Left renal cortex interstitium (tissue), 4 donors: ENCODE measurements at regions not wholly inside any gene's neighbourhood (a gene's known extent, or its start where the extent isn't known, plus 50 kb on each side); places are given as distances from the start of the nearest gene placed in this dataset.

Source experiments
- DNase-seq, 4 donors: peaks; one replicate each; pipeline ENCODE4 v3.0.0-alpha.2; 2013; ENCODE audit warnings: low read depth in 4 of 4, low spot score in 2 of 4, missing footprints in 1 of 4

DNA sequence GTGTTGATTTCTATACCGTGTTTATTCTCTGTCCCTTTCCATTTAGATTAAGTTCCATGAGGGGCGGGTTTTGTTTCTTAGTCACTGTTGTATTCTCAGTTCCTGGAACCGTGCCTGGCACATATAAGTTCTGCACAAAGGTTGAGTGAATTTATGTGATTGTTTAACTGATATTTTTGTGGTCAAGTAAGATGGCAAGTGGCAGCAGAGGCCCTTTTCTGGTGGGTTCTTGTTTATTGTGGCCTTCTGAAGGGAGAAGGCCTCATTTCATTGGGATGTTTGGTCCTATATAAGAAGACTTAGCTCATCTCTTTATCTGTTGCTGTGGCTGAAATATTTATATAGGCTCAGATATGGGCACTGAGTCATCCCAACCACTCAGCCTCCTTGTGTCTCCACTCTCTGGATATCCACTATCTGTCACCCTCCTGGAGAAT is 262.5 kb downstream of the PSAT1 start:
- no peak for DNase-seq

DNA sequence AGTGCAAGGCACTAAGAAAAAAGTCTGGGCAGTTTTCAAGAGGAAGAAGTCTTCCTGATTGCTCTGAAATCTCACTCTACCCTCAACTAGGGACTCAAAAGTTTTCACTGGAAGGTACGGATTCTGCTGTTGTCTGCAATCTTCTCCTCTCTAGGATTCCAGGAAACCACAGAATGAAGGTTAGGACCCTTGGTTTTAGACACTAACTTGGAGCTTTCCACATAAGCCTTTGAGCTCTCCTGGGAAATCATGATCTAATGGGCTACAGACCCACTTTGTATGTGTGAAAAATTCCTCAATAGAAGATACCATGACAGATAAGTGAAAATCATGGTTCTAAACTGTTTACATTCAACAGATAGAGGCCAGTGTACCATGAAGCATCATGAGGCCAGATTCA is 265.1 kb downstream of the PSAT1 start:
- no peak for DNase-seq

DNA sequence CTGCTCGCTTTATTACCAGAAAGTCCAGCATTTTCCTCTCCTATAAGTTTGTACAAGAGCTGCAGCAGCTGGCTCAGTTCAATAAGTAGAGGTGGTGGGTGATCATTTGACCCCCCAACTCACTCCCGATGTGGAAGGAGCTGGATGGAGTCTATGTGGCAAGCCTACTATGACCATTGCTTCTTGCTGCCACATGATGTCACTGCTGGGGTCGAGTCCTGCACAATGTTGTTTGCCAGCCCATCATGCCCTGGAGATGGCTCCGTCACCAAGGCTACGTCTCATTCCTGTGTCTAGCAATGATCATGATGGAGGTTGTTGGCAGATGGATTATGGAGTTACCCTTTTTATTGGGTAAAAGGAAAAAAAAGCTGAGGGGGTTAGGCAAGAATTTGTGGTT is 266.3 kb downstream of the PSAT1 start:
- DNase-seq = no peak

DNA sequence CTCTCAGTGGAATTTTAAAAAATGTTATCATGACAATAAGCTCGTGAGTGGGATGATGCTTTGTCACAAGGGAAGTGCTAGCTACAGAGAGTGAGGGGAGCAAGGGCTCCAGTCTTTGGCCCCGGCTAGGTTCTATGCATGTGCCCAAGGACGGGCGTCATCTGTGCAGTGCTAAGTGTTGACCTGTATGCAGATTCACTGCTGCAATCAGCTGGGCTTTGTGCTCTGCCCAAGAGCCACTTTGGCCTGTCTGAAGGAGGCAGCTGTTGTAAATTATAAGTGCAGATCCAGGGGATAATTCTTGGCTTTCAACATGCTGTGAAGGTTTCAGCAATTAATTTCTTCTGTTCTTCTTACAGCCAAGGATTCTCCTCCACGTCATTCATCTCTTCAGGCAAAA is 268.6 kb downstream of the PSAT1 start:
- no peak for DNase-seq

DNA sequence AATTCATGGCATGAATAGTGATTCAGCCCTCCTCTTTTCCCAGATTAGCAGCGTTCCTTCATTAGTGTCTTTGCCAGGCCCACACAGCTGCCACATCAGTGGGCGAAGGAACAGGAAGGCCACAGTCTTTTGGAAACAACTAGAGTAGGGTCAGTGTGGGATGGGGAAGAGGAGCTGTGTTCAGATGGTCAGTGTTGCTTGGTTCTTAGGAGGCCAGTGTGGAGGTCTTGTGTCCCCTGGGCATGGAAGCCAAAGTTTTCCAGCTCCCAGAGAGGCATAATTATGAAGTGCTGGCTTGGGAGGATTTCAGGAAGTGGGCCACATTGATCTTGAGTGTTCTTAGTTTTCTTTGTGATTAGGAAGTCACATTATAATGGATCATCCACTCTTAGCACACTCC is 269.6 kb downstream of the PSAT1 start:
- DNase-seq = no peak

DNA sequence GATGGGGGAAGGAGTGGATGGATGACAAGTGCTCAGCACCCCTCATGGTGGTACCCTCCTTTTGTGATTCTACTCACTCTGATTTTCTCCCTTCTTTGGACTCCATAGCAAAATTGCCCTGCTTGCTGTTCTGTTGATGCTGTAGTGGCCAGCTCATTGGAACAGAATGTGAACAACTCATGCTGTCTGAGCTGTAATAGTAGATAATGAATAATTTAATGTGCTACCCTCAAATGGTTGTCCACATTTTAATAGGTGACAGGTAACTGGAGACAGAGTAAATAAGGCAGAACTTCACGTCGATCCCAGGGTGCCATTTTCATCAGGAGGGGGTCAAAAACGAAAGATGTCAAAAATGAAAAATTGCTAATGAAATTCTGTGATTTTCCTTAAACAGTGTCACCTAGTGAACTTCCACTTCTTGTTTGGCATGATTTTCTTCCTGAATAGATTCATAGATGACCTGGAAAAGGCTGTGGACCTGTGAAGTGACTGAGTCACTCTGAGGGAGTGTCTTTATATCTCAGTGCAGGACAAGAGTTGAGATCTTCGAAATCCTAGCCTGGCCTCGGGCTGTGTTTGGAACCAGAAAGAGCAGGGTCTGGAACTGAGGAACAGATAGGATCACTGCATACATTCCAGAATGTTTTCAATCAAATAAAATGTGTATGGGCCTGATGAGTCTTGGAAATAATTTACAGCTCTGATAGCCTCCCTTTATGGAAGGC is 270.2 kb downstream of the PSAT1 start:
- no peak for DNase-seq

DNA sequence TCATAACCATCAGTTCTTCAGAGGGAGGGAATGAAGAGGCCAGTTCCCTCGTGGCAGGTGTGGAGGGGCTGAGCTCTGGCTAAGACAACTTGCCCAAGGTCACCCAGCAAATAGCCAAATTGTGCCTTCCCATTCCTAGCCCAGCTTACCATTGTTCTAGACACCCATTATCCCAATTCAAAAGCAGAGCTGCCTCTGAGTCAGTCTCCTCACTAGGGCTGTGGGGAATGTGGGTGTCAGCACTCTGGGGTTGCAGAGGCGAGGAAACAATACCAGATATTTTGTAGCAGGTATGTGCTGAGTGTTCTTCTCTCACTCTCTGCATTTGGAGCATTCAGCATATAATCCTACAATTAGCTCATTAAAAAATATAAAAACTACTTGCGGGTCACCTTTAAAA is 270.8 kb downstream of the PSAT1 start:
- no peak for DNase-seq

DNA sequence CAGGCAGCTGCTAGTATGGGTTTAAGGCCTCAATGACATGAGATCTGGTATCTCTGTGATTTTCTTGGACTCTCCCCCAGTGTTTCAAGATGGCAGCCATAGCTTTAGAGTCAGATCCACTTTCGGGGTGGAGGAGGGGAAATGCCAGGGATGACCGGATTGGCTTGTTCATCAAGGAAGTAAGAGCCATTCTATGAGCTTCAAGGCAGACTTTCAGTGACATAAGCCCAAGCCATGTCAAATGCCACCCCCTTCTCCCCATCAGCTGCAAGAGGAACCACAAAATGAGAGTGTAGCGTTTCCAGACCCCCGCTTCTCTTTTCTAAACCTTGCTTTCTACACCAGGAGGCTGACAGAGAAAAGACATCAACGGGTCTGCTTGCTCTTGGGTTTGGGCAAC is 271.8 kb downstream of the PSAT1 start:
- no peak for DNase-seq

DNA sequence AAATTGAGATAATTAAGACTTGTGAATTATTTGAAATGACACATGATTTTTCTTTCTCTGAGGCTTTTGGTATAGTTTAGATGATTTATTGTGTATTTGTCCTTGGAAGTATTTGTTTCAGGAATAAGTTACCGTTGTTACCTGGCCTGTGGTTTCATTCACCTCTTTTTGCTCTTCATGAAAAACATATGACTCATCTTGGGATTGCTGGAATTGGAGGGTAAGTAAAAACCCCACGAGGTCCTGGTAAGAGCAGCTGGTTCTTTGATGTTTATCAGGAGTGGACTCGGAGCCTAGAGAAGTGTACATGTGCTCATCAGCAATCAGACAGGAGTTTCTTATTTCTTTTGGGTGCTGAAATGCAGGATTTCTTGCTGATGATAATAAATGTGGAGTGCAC is 275.3 kb downstream of the PSAT1 start:
- no peak for DNase-seq

DNA sequence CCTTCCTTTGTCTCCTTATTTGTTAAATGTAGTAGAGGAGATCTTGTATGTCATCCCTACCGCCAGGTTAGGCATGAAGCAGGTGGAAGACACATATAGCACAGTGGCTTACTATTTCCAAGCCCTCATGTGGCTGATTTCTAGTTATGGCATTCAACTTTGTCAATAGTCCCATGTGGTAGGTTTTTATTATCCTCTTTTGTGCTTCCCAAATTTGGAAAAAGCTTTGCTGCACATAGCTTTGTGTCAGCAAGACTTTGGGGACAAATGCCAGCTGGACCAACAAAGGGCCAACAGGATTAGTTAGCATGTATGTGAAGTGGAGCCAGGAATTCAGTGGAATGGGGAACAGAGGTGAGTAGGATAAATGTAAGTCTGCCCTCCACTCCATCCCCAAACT is 276.3 kb downstream of the PSAT1 start:
- DNase-seq = no peak

DNA sequence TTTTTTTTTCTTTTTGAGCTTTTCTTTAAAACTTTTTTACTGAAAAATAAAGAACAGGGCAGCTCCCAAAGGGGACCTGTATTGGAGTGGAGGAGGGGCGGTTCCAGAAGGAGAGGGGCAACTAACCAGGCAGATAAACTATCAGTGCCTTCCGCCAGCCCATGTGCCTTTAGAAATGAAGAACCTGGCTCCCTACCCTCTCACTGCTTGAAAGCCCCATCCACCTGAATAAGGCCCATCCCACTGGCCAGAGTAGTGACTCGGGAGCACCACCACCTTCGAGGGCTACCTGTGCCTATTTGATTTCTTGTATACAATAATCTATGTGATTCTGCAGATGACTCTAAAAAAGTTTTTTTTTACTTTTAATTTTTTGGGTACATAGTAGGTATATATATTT is 276.7 kb downstream of the PSAT1 start:
- DNase-seq = no peak

DNA sequence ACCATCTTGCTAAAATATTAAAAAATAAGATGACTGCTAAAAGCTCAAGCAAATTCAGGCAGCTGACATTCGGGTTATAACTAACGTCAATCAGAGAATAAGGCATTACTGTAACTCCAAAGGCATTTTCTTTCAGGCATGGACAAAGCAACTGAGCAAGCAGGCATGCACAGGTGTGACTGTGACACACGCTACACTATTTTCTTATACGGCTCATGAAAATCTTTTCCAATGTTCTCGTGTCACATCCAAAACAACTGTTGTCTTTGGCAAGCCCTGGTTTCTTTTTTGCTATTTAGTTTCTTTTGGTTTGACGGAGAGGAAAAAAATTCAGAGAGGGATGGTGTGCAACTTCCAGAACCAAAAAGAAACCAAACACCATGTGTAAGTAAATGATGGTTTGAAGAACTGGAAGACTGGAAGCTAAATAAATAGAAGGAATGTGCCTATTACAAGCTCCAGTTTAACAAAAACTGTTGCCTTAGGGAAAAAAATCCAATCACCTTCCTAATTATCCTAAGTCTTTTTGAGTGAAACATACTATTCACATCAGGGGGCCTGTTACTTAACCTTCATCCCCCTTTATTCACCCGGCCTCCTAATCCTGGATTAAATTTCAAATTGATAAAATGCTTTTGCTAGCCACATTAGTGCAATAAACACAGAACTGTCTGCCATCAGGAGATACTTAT is 277.6 kb downstream of the PSAT1 start:
- peak in 1 of 4 donors; percentile 21 for DNase-seq

DNA sequence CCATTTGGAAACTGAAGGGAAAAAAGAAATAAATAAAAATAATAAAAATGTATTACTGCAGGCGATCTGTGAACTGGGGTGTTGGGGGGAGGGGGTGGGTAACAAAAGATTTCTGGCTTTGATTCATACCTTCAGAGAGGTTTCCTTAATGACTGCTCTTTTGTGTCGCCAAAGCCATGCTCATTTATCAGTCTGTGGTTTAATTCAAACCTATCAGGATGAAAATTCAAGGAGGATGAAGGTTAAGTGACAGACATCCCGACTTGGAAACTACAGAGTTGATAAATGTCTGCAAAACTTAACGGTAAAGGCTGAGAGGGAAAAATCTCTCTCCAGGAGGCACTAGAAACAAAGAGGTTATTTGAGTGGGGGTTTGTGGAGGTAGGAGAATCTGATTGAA is 278.2 kb downstream of the PSAT1 start:
- DNase-seq = no peak

DNA sequence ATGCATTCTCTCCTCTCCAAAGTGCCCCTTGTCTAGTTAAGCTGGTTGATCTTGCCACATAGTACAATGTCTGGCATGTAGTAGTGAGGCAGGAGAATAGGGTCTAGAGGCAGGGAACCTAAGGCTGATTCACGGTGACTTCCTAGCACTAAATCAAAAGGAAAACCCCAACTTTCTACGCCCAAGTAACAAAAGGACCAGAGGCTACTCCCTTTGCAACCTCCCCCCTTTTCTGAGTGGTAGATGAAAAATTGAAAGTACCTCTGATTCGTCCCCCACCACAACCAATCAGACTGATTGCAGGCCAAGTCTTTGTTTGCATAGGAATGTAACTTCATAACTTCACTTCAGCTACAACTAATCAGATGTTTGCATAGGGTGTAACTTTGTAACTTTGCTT is 278.8 kb downstream of the PSAT1 start:
- no peak for DNase-seq

DNA sequence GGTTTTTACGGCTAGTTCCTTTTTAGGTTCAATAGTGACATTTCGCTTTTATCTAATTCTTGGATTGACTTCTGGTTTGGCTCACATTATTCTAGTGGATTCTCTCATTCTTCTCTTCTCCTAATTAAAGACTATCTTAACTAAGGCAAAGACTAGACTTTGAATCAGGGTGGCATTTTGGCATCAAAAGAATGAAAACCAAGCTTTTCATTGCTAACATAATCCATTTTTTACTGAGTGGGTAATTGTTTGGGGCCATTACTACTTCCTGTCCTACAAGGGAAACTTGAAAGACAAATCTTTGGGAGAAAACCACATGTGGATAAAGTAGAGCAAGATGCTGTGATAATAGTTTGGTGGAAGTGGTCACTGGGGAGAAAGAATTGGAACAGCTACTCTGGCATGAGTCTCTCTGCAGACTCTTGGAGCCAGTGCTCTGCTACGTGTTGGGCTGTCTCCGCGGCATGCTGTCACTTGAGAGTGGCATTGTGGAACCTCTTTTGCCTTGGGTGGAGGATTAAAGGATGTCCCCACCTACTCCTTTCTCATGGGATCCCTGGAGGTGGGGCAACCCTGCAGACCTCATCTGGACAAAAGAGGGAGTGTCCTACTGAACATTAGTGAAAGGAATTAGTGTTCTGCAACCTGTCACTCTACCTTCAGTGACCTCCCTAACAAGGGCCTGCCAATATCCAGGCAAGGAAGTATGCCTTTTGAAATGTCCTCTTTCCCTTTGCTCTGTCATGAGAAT is 280.4 kb downstream of the PSAT1 start:
- DNase-seq = no peak

DNA sequence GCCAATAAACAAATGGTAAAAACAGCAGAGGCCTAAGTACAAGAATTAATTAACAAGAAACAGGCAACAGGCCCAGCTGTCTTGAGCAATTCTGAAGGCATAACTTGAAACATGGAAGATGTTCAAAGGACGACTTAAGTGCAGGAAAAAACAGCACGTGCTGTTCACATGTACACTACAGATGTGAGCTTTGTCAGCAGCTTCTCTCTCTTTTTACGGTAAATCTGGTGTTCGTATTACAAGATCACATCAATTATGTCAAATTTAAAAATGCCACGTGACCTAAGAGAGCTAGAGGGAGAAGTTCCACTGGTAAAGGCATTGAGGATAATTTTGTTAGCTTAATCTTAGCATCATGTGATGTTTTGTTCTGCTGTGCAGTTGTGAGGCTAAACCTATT is 281.1 kb downstream of the PSAT1 start:
- DNase-seq = no peak

DNA sequence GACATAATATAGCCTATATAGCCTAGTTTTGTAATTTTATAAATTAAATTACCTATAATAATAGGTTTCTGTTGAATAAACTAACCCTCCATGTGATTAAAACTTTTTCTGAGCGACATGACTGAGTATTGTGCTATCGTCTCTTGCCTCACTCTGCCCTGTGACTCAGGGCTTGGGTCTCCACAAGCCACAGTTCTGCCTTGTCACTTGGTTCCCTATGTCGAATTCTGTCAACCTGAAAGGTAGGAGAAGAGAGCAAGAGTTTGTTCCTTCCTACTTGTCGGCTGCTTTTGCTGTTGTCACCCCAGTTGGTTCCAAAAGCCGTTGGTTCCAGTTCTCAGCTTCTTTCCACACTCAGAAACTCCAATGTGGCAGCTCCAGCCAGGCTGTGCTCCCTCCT is 285.9 kb downstream of the PSAT1 start:
- no peak for DNase-seq

DNA sequence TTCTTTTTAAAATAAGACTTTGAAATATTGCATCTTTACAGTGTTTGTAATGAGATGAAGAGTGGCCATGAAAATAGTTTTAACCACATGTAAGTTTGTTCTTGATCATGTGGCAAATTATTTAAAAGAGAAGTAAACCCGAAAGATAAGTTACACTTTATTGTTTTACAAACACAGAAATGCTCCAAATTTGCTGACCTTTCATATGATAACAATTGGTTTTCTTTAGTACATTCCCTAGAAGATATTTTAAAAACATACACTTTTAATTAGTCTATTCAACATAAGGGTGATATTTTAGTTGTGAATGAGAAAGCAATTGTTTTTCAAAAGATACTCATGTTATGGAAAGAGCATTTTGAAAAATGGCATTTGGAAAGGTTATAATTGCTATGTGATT is 287.7 kb downstream of the PSAT1 start:
- DNase-seq = no peak

DNA sequence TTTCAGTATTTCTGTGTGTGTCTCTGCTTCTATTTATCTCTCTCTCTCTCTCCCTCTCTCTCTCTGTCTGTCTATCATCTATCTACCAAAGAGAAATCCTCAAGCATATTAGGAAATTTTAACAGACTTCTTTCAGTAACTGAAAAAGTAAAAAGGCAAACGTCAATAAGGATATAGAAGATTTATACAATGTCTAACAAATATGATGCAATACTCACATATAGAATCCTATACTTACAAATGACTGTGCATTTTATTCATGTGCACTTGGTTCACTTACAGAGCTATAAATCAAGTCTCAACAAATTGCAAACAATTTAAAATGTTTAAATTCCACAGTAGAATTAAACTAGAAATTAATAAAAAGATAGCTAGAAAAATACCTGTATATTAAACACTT is 289.0 kb downstream of the PSAT1 start:
- no peak for DNase-seq

DNA sequence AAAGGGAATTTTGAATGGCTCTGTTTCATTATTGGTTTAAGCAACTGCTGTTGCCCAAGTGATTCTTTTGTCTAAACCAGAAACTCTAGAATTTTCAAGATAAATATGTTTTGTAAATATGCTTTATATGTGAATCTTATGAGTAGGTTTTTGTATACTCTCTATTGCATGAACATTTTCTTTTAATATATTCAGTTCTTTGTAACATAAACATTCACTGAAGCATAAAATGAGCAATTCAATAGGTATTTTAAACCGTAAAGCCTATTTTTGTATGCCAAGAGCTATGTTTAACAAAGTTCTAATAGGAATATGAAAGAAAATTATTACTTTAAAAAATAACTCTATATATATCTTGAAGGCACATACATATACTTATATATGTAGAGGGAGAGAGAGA is 293.1 kb downstream of the PSAT1 start:
- no peak for DNase-seq

DNA sequence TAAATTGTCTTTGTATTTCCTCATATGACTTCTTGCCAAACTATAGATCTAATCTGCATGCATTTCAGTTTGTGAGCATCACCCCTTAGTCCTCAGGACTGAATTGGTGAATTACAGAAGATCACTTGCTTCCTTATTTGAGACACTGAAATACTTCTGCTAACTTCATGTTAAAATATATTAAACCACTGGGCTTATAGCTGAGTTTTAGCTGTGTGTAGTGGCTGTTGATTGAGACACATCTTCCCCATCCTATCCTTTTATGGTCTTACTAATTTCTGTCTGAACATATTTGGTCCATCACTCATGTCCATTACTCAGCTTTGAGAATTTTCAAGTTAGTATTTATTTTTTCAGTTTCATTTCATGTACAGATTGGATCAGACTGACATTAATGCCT is 295.9 kb downstream of the PSAT1 start:
- no peak for DNase-seq
